ENCODE measurements at regions not wholly inside any gene's neighbourhood (a gene's known extent, or its start where the extent isn't known, plus 50 kb on each side); places are given as distances from the start of the nearest gene placed in this dataset.

DNA sequence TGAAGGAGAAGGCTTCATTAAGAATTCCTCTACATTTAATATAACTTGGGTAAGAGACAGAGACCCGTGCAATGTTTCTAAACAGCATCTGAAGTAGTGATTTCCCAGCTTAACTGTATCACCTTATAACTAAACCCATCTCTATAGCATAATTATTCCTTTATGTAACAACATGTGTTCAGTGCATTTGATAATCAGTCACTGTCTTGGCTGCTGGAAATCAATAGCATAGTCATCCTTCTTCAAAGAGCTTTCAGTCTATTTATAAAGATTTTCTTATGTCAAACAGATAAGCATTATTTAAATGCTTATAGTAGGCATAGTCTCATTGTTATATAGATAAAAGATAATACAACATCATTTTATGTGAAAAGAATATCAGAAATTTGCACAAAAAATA, 80.1 kb upstream of the TYRP1 start:
- Histone ChIP-seq H3K9me3 (ENCODE audit: low read depth, low read length) (no peaks in the 10 kb centered on the region), H4K20me1 (ENCODE audit: insufficient read depth, low read length) (no peaks in the 10 kb centered on the region), H3K79me2 (ENCODE audit: insufficient read depth, low read length) (no peaks in the 10 kb centered on the region), H3K27me3 (ENCODE audit: insufficient read depth, low read length) (no peaks in the 10 kb centered on the region), H3K27ac (ENCODE audit: low read depth, low read length) (no peak overlapping the region), H3K4me2 (ENCODE audit: insufficient read depth, low read length) (no peak overlapping the region), H3K36me3 (ENCODE audit: insufficient read depth, low read length) (no peaks in the 10 kb centered on the region), H2AFZ (ENCODE audit: low read length) (no peak overlapping the region), H3K4me3 (ENCODE audit: insufficient read depth, low read length) (no peak overlapping the region), H3K4me1 (ENCODE audit: insufficient read depth, low read length) (no peaks in the 10 kb centered on the region)
- DNase-seq (ENCODE audit: insufficient read length, low spot score, missing footprints) = no peak
- TF ChIP-seq, protein P1, sequence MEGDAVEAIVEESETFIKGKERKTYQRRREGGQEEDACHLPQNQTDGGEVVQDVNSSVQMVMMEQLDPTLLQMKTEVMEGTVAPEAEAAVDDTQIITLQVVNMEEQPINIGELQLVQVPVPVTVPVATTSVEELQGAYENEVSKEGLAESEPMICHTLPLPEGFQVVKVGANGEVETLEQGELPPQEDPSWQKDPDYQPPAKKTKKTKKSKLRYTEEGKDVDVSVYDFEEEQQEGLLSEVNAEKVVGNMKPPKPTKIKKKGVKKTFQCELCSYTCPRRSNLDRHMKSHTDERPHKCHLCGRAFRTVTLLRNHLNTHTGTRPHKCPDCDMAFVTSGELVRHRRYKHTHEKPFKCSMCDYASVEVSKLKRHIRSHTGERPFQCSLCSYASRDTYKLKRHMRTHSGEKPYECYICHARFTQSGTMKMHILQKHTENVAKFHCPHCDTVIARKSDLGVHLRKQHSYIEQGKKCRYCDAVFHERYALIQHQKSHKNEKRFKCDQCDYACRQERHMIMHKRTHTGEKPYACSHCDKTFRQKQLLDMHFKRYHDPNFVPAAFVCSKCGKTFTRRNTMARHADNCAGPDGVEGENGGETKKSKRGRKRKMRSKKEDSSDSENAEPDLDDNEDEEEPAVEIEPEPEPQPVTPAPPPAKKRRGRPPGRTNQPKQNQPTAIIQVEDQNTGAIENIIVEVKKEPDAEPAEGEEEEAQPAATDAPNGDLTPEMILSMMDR (IDR thresholded peaks at IDR 0.05; ENCODE audit: extremely low read depth, low read depth, low read length) = no peak

DNA sequence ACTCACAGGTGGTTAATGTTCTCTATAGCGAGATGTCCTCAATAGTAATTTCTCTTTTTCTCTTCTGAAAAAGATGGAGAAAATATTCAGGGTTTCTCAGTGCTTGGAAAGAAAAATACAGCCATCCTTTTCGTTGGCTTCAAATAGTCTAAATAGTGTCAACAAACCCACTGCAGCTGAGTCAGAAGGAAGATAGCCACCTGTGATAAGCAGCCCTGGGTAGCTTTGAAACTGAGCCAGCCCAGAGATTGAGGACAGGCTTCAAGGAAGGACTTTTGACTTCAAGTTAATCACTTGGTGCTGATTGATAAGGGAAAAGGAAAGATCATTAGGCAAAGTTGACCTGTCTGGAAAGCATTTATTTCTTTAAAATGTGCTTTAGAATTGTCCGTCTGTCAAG, 78.7 kb upstream of the TYRP1 start:
- TF ChIP-seq, protein P1 (IDR thresholded peaks at IDR 0.05; ENCODE audit: extremely low read depth, low read depth, low read length) = no peak
- Histone ChIP-seq H3K27me3 (ENCODE audit: insufficient read depth, low read length) (no peaks in the 10 kb centered on the region), H3K36me3 (ENCODE audit: insufficient read depth, low read length) (no peaks in the 10 kb centered on the region), H4K20me1 (ENCODE audit: insufficient read depth, low read length) (no peaks in the 10 kb centered on the region), H3K9me3 (ENCODE audit: low read depth, low read length) (no peaks in the 10 kb centered on the region), H3K4me3 (ENCODE audit: insufficient read depth, low read length) (no peak overlapping the region), H3K27ac (ENCODE audit: low read depth, low read length) (no peak overlapping the region), H3K4me1 (ENCODE audit: insufficient read depth, low read length) (no peaks in the 10 kb centered on the region), H3K79me2 (ENCODE audit: insufficient read depth, low read length) (no peaks in the 10 kb centered on the region), H3K4me2 (ENCODE audit: insufficient read depth, low read length) (no peak overlapping the region), H2AFZ (ENCODE audit: low read length) (no peak overlapping the region)
- DNase-seq (ENCODE audit: insufficient read length, low spot score, missing footprints) = no peak

DNA sequence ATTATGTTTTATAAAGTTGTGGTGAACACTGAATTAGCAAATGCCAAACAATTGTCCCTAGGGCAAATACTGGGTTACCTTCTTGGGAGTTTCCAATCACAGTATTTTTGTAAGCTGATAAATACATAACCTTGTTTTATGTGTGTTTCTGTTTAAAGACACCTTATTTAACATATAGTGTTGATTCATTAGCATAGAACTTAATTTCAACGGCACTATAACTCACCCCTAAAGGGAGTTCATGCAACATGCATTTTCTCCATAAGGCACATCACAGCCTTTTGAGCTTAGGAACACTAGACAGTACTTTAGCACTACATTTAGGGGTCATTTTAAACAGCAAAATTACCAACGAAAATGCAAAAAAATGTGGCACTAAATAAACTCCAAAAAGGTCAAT, 74.2 kb upstream of the TYRP1 start:
- H3K27me3 ChIP-seq (ENCODE audit: insufficient read depth, low read length) = no peaks in the 10 kb centered on the region
- H3K4me1 ChIP-seq (ENCODE audit: insufficient read depth, low read length) = no peaks in the 10 kb centered on the region
- no peak overlapping the region for H3K4me3 ChIP-seq (ENCODE audit: insufficient read depth, low read length)
- no peak overlapping the region for H2AFZ ChIP-seq (ENCODE audit: low read length)
- no peaks in the 10 kb centered on the region for H3K79me2 ChIP-seq (ENCODE audit: insufficient read depth, low read length)
- H3K36me3 ChIP-seq (ENCODE audit: insufficient read depth, low read length) = no peaks in the 10 kb centered on the region
- no peaks in the 10 kb centered on the region for H4K20me1 ChIP-seq (ENCODE audit: insufficient read depth, low read length)
- TF ChIP-seq, protein P1 (IDR thresholded peaks at IDR 0.05; ENCODE audit: extremely low read depth, low read depth, low read length) = no peak
- DNase-seq (ENCODE audit: insufficient read length, low spot score, missing footprints) = no peak
- H3K9me3 ChIP-seq (ENCODE audit: low read depth, low read length) = no peaks in the 10 kb centered on the region
- no peak overlapping the region for H3K4me2 ChIP-seq (ENCODE audit: insufficient read depth, low read length)
- H3K27ac ChIP-seq (ENCODE audit: low read depth, low read length) = no peak overlapping the region

DNA sequence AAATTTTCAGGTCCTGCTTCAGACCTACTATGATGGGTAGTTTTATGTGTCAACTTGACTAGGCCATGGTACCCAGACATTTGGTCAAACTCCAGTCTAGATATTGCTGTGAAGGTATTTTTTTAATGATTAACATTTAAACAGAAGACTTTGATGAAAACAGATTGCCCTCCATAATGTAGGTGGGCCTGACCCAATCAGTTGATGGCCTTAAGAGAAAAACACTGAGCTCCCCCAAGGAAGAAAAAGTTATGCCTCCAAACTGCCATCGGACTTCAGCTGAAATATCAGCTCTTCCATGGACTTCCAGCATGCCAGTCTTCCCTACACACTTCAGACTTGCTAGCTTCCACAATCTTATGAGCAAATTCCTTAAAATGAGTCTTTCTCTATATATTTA, 67.3 kb upstream of the TYRP1 start:
- DNase-seq (ENCODE audit: insufficient read length, low spot score, missing footprints) = no peak
- Histone ChIP-seq H3K4me1 (ENCODE audit: insufficient read depth, low read length) (no peaks in the 10 kb centered on the region), H3K4me2 (ENCODE audit: insufficient read depth, low read length) (no peak overlapping the region), H3K9me3 (ENCODE audit: low read depth, low read length) (no peaks in the 10 kb centered on the region), H3K79me2 (ENCODE audit: insufficient read depth, low read length) (no peaks in the 10 kb centered on the region), H3K27ac (ENCODE audit: low read depth, low read length) (no peak overlapping the region), H4K20me1 (ENCODE audit: insufficient read depth, low read length) (no peaks in the 10 kb centered on the region), H3K4me3 (ENCODE audit: insufficient read depth, low read length) (no peak overlapping the region), H3K36me3 (ENCODE audit: insufficient read depth, low read length) (no peaks in the 10 kb centered on the region), H2AFZ (ENCODE audit: low read length) (no peak overlapping the region), H3K27me3 (ENCODE audit: insufficient read depth, low read length) (no peaks in the 10 kb centered on the region)
- TF ChIP-seq, protein P1 (IDR thresholded peaks at IDR 0.05; ENCODE audit: extremely low read depth, low read depth, low read length) = no peak

Data from osteoblast (primary cell).